Hepatic stellate cell (primary cell): ENCODE measurements at regions not wholly inside any gene's neighbourhood (a gene's known extent, or its start where the extent isn't known, plus 50 kb on each side); places are given as distances from the start of the nearest gene placed in this dataset.
"Not testable (repeated sequence)": the region's sequence is repeated elsewhere in the genome, so short reads cannot be mapped to it uniquely, and the experiment has no call there.

Source experiments
- DNase-seq: peaks from one replicate; pipeline ENCODE4 v3.0.0; 2011; ENCODE audit warnings: low spot score

DNA sequence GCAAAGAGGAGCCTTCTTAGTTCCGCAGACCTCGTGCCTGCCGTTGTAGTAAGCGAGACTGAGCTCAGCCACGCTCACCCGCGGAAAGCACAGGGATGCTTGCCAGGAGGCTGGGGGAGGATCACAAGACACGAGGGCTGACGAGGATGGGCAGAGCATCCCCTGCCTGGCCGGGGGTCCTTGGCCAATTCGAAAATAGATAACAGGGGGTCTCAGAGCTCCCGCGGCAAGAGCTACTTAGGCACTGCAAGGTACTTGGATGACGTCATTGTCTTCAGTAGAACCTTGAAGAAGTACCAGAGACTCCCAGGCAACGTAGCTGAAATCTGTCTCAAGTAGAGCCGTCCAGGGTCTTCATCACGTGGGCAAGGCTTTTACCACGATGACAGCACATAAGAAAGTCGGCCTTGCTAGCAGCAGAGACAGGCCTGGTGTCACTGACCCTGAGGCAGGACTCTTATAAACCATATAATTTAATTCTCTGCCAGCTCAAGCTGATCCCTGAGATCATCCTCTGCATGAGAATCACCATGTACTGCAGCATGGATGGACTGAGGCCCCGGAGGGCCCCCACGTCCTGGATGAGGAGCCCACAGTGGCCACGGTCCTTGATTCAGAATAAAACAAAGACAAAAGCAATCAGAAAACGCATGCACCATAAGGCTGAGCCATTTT, 81.9 kb downstream of the TMEM18 start:
- DNase-seq = no peak

DNA sequence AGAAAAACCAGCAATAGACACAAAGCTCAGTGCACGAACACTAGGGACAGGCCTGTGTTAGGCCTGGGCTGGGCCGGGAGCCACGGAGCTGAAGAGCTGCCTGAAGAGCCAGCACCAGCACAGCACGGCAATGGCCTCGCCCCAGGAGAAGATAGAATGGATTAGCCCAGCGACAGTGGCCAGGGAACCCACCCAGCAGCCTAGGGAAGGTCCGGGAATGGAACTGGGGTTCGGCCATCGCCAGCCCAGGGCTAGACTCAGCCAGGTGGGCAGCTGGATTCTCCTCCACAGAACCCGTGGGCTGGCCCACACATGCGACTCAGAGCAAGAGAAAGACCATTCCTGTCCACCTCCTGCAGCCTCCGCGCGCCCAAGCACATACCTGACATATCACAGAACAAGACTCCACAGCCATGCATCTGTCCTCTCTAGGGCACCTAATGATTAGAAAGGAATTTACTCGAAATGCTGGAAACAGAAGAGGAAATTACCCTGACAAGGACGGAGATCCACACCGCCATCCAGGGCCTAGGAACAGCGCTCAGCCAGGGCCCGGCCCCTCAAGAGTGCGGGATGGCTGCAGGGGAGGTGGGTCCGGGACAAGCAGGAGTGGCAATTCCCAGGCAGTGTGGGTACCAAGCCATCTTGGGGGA, 82.8 kb downstream of the TMEM18 start:
- DNase-seq = no peak

- no peak for DNase-seq
These were observed 83.7 kb downstream of the TMEM18 start for GRCh38 chr2:593356-594026.

DNA sequence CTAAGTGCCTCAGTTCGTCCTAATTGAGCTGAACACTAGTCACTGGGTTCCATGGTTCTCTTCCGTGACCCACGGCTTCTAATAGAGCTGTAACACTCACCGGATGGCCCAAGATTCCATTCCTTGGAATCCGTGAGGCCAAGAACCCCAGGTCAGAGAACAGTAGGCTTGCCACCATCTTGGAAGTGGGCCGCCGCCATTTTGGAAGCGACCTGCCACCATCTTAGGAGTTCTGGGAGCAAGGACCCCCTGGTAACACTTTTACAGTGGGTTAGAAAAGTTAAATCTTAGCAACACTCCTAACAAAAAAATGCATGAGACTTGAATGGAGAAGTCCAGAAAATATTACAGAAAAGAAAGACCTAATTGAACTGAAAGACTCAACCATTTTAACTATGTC, 84.5 kb downstream of the TMEM18 start:
- DNase-seq = no peak

DNA sequence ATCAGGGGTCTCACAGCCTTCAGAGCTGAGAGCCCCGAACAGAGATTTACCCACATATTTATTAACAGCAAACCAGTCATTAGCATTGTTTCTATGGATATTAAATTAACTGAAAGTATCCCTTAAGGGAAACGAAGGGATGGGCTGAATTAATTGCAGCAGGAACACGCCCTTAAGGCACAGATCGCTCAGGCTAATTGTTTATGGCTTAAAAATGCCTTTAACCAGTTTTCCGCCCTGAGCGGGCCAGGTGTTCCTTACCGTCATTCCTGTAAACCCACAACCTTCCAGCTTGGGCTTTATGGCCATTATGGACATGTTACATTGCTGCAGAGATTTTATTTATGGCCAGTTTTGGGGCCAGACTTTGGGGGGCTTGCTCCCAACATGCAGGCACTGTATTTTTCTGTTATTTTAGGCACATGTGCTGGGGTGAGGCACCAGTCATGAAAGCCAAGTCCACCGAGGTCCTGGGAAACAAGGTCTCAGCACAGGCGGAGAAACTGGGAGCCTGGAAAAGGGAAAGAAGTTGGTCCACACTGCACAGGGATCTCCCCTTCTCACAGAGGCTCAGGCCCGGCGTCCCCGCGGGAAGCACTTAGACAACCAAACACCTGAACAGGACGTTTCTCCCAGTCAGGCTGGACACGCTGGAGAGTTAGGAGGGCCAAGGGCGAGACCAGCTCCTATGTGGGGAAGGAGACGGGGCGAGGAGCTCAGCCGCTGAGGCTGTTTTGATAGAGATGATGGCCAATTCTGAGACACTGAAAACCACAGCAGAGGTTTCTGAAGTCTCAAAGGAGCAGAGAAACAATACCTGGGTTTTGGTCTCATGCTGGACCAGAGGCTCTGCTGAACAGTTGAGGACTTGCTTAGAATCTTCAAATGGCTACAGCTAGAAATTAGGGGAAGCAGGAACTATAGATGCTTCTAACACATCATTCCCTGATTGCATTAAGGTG, 86.7 kb downstream of the TMEM18 start:
- no peak for DNase-seq

DNA sequence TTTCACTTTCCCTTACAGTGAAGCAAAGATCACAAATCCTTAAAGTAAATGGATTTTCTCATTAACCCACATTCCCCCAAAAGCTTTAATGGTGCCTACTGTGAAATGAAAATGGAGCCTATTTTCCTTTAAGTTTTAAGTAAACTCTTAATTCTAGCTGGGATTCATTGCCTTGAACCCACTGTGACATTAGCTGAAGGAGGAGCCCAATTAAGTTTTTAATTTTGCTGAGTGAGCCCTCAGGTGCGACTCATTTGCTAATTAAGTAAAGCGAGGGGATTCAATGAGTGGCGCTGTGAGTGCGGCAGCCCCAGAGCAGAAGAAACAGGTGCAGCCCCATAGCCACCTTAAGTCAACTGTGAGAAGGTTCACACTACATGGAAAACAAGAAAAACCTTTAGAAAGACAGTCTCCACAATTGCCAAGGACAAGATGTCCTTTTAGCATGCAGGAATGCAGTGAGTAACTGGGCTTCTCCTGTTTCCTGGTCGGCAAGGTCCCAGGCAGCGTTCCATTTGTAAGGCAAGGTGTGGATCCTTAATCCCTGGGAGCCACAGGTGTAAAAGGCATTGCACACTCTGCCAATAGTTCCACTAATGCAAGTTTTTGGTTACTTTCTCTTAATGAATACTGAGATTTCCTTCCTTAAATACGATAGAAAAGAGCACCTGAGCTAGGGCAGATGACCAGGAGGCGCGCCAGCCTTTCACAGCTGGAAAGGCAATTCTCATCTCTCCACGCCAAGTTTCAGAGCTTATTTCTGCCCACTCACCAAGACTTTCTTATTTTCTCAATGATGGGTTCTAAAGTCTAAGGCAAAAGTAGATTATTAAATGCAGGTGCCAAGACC, 87.7 kb downstream of the TMEM18 start:
- no peak for DNase-seq

DNA sequence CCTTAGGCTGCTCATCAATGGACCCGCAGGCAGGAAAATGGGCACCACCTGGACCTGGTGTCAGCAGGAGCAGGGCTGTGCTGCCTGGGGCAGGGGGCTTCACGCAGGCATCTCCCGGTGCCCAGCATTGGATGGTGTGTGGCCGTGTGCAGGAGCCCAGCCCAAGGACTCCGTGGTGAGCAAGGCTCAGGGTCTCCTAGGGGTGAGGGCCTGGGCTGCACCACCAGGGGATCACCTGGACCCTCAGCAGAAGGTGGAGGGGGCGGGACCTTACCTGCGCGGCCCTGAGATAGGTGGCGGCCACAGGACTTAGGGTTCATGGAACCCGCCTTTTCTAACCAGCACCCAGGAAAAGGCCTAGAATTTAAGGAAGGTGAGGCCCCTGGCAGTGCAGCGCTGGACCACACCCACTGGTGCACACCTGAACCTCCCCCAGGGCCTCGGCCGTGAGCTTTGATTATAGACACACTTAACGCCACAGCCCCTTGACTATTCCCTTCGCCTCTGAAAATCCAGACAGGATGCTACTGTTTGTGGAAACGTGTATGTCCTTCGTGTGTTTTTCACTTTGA, 89.0 kb downstream of the TMEM18 start:
- DNase-seq = no peak

DNA sequence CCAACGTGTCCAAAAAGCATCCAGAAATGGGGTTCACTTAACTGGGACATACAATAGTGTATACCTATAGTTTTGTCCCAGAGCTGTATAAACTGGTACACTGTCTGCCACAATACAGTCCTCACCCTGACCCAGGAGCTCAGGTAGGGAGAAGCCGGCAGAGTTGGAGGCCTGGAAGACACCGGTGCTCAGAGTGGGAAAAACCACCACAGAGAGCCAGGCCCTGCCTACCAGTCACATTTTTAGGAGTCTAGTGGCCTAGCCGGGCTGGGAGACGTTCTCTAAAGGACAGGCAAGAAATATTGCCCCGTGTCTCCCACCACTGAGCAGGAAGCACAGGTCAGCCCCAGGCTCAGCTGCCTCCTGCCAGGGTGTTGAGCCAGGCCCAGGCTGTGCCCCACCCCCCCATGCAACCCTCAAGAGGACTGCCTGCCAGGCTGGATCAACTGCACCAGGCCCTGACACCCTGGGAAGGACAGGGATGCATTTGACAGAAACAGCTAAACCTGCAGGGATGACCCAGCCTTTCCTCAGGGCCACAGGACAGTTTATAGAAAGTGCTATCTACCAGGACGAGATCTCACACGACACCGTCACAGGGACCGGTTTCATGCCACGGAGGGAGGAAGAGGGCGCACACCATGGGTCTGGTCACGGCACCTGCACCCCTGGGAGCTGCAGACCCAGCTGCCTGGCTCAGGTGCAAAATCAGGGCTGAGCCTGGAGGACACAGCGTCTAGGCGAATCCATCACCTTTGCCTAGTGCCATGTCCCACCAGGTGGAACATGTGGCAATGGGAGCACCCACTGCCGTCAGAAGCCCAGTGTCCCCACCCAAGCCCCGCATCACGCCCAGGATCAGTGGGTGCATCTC, 89.9 kb downstream of the TMEM18 start:
- DNase-seq = no peak

- no peak for DNase-seq
These were observed 90.5 kb downstream of the TMEM18 start for GRCh38 chr2:586641-587076.

DNA sequence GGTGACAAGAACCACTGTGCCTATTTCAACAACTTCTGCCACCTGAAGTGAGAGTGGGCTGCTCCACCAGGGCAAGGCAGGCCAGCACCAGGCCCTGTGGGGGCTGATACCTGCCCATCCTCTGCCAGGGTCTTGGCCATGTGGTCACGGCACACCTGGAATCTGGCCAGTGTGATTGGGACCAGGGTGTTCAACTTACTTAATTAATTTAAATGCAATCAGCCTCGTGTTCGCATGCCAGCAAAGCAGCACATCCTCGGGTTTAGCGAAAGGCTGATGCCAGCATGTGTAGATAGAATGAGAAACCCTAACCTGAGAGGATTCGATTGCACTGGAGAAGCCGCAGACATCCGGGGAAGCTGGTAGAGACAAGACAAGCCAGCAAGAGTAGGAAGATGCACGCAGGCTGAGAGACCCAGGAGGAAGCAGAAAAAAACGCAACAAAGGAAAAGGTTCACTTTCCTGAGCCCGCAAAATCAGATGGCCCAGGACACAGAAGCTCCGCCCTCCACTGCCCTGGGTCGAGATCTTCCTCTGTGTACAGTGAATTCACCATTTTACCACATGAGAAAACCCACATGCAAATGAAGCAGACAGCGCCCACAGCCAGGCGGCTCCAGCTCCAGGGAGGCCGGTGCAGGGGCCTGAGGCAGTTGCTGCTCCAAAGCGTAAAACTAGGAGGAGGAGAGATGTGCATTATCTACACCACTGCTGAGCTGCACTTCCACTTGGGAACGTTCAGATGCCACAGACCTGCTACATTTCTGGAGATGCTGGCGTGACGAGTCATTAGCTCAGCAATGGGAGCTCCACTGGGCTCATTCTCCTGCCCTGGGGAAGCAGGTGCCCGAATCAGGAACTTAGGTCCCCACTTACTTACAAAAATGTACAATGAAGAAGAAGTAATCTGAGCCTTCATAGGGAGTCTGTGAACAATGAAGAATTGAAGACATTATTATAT, 92.1 kb downstream of the TMEM18 start:
- no peak for DNase-seq

- DNase-seq = no peak
These were observed 93.5 kb downstream of the TMEM18 start for GRCh38 chr2:583666-584065.

DNA sequence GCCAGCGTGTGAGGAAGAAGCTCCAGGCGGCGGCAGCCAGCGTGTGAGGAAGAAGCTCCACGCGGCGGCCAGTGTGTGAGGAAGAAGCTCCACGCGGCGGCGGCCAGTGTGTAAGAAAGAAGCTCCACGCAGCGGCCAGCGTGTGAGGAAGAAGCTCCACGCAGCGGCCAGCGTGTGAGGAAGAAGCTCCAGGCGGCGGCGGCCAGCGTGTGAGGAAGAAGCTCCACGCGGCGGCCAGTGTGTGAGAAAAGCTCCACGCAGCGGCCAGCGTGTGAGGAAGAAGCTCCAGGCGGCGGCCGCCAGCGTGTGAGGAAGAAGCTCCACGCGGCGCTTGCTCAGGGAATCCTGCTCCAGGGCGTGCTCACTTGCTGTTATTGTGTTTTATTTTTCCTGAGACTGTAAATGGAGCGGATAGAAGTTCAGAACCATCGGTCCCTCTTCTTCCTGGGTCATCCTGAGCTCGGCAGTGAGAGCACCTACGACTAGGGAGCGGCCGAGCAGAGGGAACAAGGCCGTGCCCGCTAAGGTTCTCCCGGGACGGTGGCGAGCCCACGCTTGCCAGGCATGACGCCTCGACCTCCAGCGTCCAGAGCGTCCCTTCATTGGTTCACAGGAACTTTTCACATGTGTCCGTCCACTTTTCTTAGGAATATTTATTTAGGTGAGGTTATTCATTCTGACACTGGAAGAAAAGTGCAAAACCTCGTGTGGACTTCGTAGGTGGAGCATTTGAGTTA, 94.2 kb downstream of the TMEM18 start:
- no peak for DNase-seq

- DNase-seq = not testable (repeated sequence)
These were observed 94.9 kb downstream of the TMEM18 start for GRCh38 chr2:582289-582688.

- DNase-seq = no peak
These were observed 97.2 kb downstream of the TMEM18 start for GRCh38 chr2:579961-580360.

DNA sequence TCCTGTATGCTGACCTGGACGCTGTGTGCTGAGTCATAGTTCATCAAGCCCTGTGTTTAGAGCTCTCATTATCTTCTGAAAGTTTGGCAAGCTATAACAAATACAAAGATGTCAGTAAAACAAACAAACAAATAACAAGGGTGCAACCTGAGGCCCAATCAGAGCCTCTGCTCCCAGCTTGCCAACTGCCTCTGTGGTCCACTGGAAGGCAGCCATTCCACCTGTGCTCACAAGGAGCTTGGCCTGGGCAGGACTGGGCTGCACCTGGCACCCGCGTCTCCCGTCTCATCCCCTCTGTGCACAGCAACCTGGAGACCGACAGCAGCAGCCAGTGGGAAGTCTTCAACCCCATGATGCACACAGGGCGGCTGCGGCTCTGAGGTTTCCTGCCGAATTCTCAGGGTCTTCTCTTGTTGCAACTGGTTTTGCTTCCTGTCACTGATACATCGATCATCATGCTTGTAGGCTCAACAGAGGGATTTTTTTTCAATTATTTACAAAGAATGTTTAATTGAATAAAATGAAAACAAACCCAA, 97.8 kb downstream of the TMEM18 start:
- no peak for DNase-seq

- DNase-seq = no peak
These were observed 100.9 kb downstream of the TMEM18 start for GRCh38 chr2:576292-576691.

DNA sequence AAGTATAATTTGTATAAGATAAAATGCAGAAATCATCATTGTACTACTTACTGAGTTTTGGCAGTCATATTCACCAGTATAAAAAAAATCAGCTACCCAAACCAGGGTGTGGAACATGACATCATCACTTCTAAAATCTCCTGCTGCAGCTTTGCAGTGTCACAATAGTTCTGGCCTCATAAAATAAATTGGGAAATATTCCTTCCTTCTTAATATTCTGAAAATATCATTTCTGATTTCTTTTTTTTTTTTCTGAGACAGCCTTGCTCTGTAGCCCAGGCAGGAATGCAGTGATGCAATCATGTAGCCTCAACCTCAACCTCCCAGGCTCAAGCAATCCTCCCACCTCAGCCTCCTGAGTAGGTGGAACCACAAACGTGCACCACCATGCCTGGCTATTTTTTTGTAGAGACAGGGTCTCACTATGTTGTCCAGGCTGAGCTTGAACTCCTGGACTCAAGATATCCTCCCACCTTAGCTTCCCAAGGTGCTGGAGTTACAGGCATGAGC, 101.4 kb downstream of the TMEM18 start:
- DNase-seq = no peak
